SH-SY5Y (cell line): ENCODE measurements at regions not wholly inside any gene's neighbourhood (a gene's known extent, or its start where the extent isn't known, plus 50 kb on each side); places are given as distances from the start of the nearest gene placed in this dataset.
A peak's percentile ranks its signal among the peaks of the same experiment; 100 is the strongest.

Experiments
- GATA2 ChIP-seq: IDR thresholded peaks from 2 replicates; pipeline ENCODE4 v1.6.1; 2011; ENCODE audit warnings: mild to moderate bottlenecking, low read depth, low read length
- GATA3 ChIP-seq: IDR thresholded peaks from 2 replicates; pipeline ENCODE4 v1.6.1; 2011; ENCODE audit warnings: low read depth, mild to moderate bottlenecking, low read length, moderate library complexity

GRCh38 chr3:16064642-16065414 is 109.7 kb upstream of the GALNT15 start:
- TF ChIP-seq GATA2 (no peak), GATA3 (no peak)

- TF ChIP-seq GATA3 (no peak), GATA2 (no peak)
Measured at GRCh38 chr3:16066545-16066944, 107.9 kb upstream of the GALNT15 start.

GRCh38 chr3:16066975-16067374 is 107.5 kb upstream of the GALNT15 start:
- no peak for TF ChIP-seq GATA3
- TF ChIP-seq GATA2 = no peak

GRCh38 chr3:16067837-16068471 is 106.5 kb upstream of the GALNT15 start:
- TF ChIP-seq GATA2 (peak; percentile 81), GATA3 (peak; percentile 56; the same call in 1 of the 2 replicates)

- TF ChIP-seq GATA3 (no peak), GATA2 (no peak)
Measured at GRCh38 chr3:16069149-16069922, 105.1 kb upstream of the GALNT15 start.

GRCh38 chr3:16070707-16071106 is 103.8 kb upstream of the GALNT15 start:
- TF ChIP-seq GATA2 = no peak
- no peak for TF ChIP-seq GATA3

- TF ChIP-seq GATA3 = no peak
- TF ChIP-seq GATA2 = no peak
Measured at GRCh38 chr3:16071206-16071605, 103.3 kb upstream of the GALNT15 start.

- TF ChIP-seq GATA3 (no peak), GATA2 (no peak)
Measured at GRCh38 chr3:16072420-16073110, 101.9 kb upstream of the GALNT15 start.

- no peak for TF ChIP-seq GATA2
- TF ChIP-seq GATA3 = no peak
Measured at GRCh38 chr3:16073203-16073602, 101.3 kb upstream of the GALNT15 start.

- TF ChIP-seq GATA3 (no peak), GATA2 (no peak)
Measured at GRCh38 chr3:16075647-16076046, 98.8 kb upstream of the GALNT15 start.

- TF ChIP-seq GATA2 (no peak), GATA3 (no peak)
Measured at GRCh38 chr3:16076564-16076963, 97.9 kb upstream of the GALNT15 start.

- TF ChIP-seq GATA3 (no peak), GATA2 (no peak)
Measured at GRCh38 chr3:16079519-16079918, 95.0 kb upstream of the GALNT15 start.

GRCh38 chr3:16081661-16082060 is 92.8 kb upstream of the GALNT15 start:
- TF ChIP-seq GATA2 (no peak), GATA3 (no peak)

GRCh38 chr3:16084887-16085286 is 89.6 kb upstream of the GALNT15 start:
- TF ChIP-seq GATA3 (no peak), GATA2 (no peak)
